ENCODE measurements at regions not wholly inside any gene's neighbourhood (a gene's known extent, or its start where the extent isn't known, plus 50 kb on each side); places are given as distances from the start of the nearest gene placed in this dataset.

GRCh38 chr3:144187531-144188210 is 216.0 kb downstream of the DIPK2A start:
- no peaks in the 10 kb centered on the region for H3K4me1 ChIP-seq (ENCODE audit: control insufficient read depth, insufficient read depth, low read length)
- no peaks in the 10 kb centered on the region for H3K27me3 ChIP-seq (ENCODE audit: control insufficient read depth, insufficient read depth, low read length)
- H3K9me3 ChIP-seq (replicated peaks; ENCODE audit: control insufficient read depth, low read depth, low read length): no peaks in the 10 kb centered on the region
- 80% methylated on average over 1 of the region's 2 CpGs for WGBS (ENCODE audit: insufficient coverage)
- no peaks in the 10 kb centered on the region for H3K36me3 ChIP-seq (ENCODE audit: control insufficient read depth, insufficient read depth, low read length)
- H3K27ac ChIP-seq (ENCODE audit: low read length): no peak overlapping the region
- H3K4me3 ChIP-seq (ENCODE audit: low read length): no peak overlapping the region
- no peak for DNase-seq

GRCh38 chr3:144189044-144189443 is 217.4 kb downstream of the DIPK2A start:
- Histone ChIP-seq H3K4me1 (ENCODE audit: control insufficient read depth, insufficient read depth, low read length) (no peaks in the 10 kb centered on the region), H3K36me3 (ENCODE audit: control insufficient read depth, insufficient read depth, low read length) (no peaks in the 10 kb centered on the region), H3K27ac (ENCODE audit: low read length) (no peak overlapping the region), H3K4me3 (ENCODE audit: low read length) (no peak overlapping the region), H3K27me3 (ENCODE audit: control insufficient read depth, insufficient read depth, low read length) (no peaks in the 10 kb centered on the region), H3K9me3 (replicated peaks; ENCODE audit: control insufficient read depth, low read depth, low read length) (no peaks in the 10 kb centered on the region)
- 83% methylated on average over 2 of the region's 2 CpGs for WGBS (ENCODE audit: insufficient coverage)
- no peak for DNase-seq

GRCh38 chr3:144197116-144197515 is 225.5 kb downstream of the DIPK2A start:
- Histone ChIP-seq H3K9me3 (replicated peaks; ENCODE audit: control insufficient read depth, low read depth, low read length) (no peaks in the 10 kb centered on the region), H3K4me3 (ENCODE audit: low read length) (no peak overlapping the region), H3K4me1 (ENCODE audit: control insufficient read depth, insufficient read depth, low read length) (no peaks in the 10 kb centered on the region), H3K27ac (ENCODE audit: low read length) (no peak overlapping the region), H3K27me3 (ENCODE audit: control insufficient read depth, insufficient read depth, low read length) (no peaks in the 10 kb centered on the region), H3K36me3 (ENCODE audit: control insufficient read depth, insufficient read depth, low read length) (no peaks in the 10 kb centered on the region)
- DNase-seq: no peak
- 100% methylated on average over 1 of the region's 2 CpGs for WGBS (ENCODE audit: insufficient coverage)

- H3K27ac ChIP-seq (ENCODE audit: low read length): no peak overlapping the region
- H3K4me3 ChIP-seq (ENCODE audit: low read length): no peak overlapping the region
- no peaks in the 10 kb centered on the region for H3K4me1 ChIP-seq (ENCODE audit: control insufficient read depth, insufficient read depth, low read length)
- H3K36me3 ChIP-seq (ENCODE audit: control insufficient read depth, insufficient read depth, low read length): no peaks in the 10 kb centered on the region
- 89% methylated on average over 1 of the region's 1 CpG for WGBS (ENCODE audit: insufficient coverage)
- H3K9me3 ChIP-seq (replicated peaks; ENCODE audit: control insufficient read depth, low read depth, low read length): no peaks in the 10 kb centered on the region
- DNase-seq: no peak
- H3K27me3 ChIP-seq (ENCODE audit: control insufficient read depth, insufficient read depth, low read length): no peaks in the 10 kb centered on the region
These were observed 226.0 kb downstream of the DIPK2A start for GRCh38 chr3:144197582-144197981.

GRCh38 chr3:144200004-144200403 is 228.4 kb downstream of the DIPK2A start:
- H3K4me1 ChIP-seq (ENCODE audit: control insufficient read depth, insufficient read depth, low read length): no peaks in the 10 kb centered on the region
- no peak for DNase-seq

GRCh38 chr3:144200466-144200865 is 228.8 kb downstream of the DIPK2A start:
- H3K27me3 ChIP-seq (ENCODE audit: control insufficient read depth, insufficient read depth, low read length): no peaks in the 10 kb centered on the region
- peak; percentile 50 for DNase-seq
- H3K4me1 ChIP-seq (ENCODE audit: control insufficient read depth, insufficient read depth, low read length): no peaks in the 10 kb centered on the region
- no peak overlapping the region for H3K4me3 ChIP-seq (ENCODE audit: low read length)
- H3K9me3 ChIP-seq (replicated peaks; ENCODE audit: control insufficient read depth, low read depth, low read length): no peaks in the 10 kb centered on the region
- no peak overlapping the region for H3K27ac ChIP-seq (ENCODE audit: low read length)
- H3K36me3 ChIP-seq (ENCODE audit: control insufficient read depth, insufficient read depth, low read length): no peaks in the 10 kb centered on the region

More at GRCh38 chr3:144200004-144200403, 228.4 kb downstream of the DIPK2A start:
- Histone ChIP-seq H3K36me3 (ENCODE audit: control insufficient read depth, insufficient read depth, low read length) (no peaks in the 10 kb centered on the region), H3K27ac (ENCODE audit: low read length) (no peak overlapping the region), H3K4me3 (ENCODE audit: low read length) (no peak overlapping the region), H3K9me3 (replicated peaks; ENCODE audit: control insufficient read depth, low read depth, low read length) (no peaks in the 10 kb centered on the region), H3K27me3 (ENCODE audit: control insufficient read depth, insufficient read depth, low read length) (no peaks in the 10 kb centered on the region)

- H3K4me1 ChIP-seq (ENCODE audit: control insufficient read depth, insufficient read depth, low read length): peaks cover 2% of the 10 kb centered on the region
- WGBS (ENCODE audit: insufficient coverage): 14% methylated on average over 1 of the region's 3 CpGs
- H3K27me3 ChIP-seq (ENCODE audit: control insufficient read depth, insufficient read depth, low read length): no peaks in the 10 kb centered on the region
- H3K4me3 ChIP-seq (ENCODE audit: low read length): no peak overlapping the region
- DNase-seq: peak; percentile 28
- no peaks in the 10 kb centered on the region for H3K9me3 ChIP-seq (replicated peaks; ENCODE audit: control insufficient read depth, low read depth, low read length)
- no peaks in the 10 kb centered on the region for H3K36me3 ChIP-seq (ENCODE audit: control insufficient read depth, insufficient read depth, low read length)
- H3K27ac ChIP-seq (ENCODE audit: low read length): no peak overlapping the region
These were observed 250.1 kb downstream of the DIPK2A start for GRCh38 chr3:144221761-144222160.

- no peaks in the 10 kb centered on the region for H3K9me3 ChIP-seq (replicated peaks; ENCODE audit: control insufficient read depth, low read depth, low read length)
- H3K27ac ChIP-seq (ENCODE audit: low read length): no peak overlapping the region
- H3K36me3 ChIP-seq (ENCODE audit: control insufficient read depth, insufficient read depth, low read length): no peaks in the 10 kb centered on the region
- H3K4me3 ChIP-seq (ENCODE audit: low read length): no peak overlapping the region
- no CpG with 5 or more reads among the region's 1 CpG for WGBS (ENCODE audit: insufficient coverage)
- H3K27me3 ChIP-seq (ENCODE audit: control insufficient read depth, insufficient read depth, low read length): no peaks in the 10 kb centered on the region
- no peaks in the 10 kb centered on the region for H3K4me1 ChIP-seq (ENCODE audit: control insufficient read depth, insufficient read depth, low read length)
- no peak for DNase-seq
These were observed 257.7 kb downstream of the DIPK2A start for GRCh38 chr3:144229330-144229729.

- Histone ChIP-seq H3K27ac (ENCODE audit: low read length) (no peak overlapping the region), H3K4me1 (ENCODE audit: control insufficient read depth, insufficient read depth, low read length) (no peaks in the 10 kb centered on the region), H3K9me3 (replicated peaks; ENCODE audit: control insufficient read depth, low read depth, low read length) (no peaks in the 10 kb centered on the region), H3K4me3 (ENCODE audit: low read length) (no peak overlapping the region), H3K27me3 (ENCODE audit: control insufficient read depth, insufficient read depth, low read length) (no peaks in the 10 kb centered on the region), H3K36me3 (ENCODE audit: control insufficient read depth, insufficient read depth, low read length) (no peaks in the 10 kb centered on the region)
- no peak for DNase-seq
These were observed 258.3 kb downstream of the DIPK2A start for GRCh38 chr3:144229953-144230352.

GRCh38 chr3:144235489-144235888 is 263.9 kb downstream of the DIPK2A start:
- 62% methylated on average over 1 of the region's 2 CpGs for WGBS (ENCODE audit: insufficient coverage)
- H3K4me3 ChIP-seq (ENCODE audit: low read length): no peak overlapping the region

GRCh38 chr3:144237351-144237750 is 265.7 kb downstream of the DIPK2A start:
- Histone ChIP-seq H3K4me1 (ENCODE audit: control insufficient read depth, insufficient read depth, low read length) (peaks cover 2% of the 10 kb centered on the region), H3K4me3 (ENCODE audit: low read length) (no peak overlapping the region), H3K36me3 (ENCODE audit: control insufficient read depth, insufficient read depth, low read length) (no peaks in the 10 kb centered on the region), H3K27ac (ENCODE audit: low read length) (no peak overlapping the region), H3K27me3 (ENCODE audit: control insufficient read depth, insufficient read depth, low read length) (no peaks in the 10 kb centered on the region), H3K9me3 (replicated peaks; ENCODE audit: control insufficient read depth, low read depth, low read length) (no peaks in the 10 kb centered on the region)
- no peak for DNase-seq
- 100% methylated on average over 4 of the region's 5 CpGs for WGBS (ENCODE audit: insufficient coverage)

More at GRCh38 chr3:144235489-144235888, 263.9 kb downstream of the DIPK2A start:
- DNase-seq: no peak
- Histone ChIP-seq H3K27ac (ENCODE audit: low read length) (no peak overlapping the region), H3K36me3 (ENCODE audit: control insufficient read depth, insufficient read depth, low read length) (no peaks in the 10 kb centered on the region), H3K9me3 (replicated peaks; ENCODE audit: control insufficient read depth, low read depth, low read length) (no peaks in the 10 kb centered on the region), H3K4me1 (ENCODE audit: control insufficient read depth, insufficient read depth, low read length) (no peaks in the 10 kb centered on the region), H3K27me3 (ENCODE audit: control insufficient read depth, insufficient read depth, low read length) (no peaks in the 10 kb centered on the region)

All from muscle of leg (tissue), 3 donors.